HS-27A (cell line): ENCODE measurements at regions not wholly inside any gene's neighbourhood (a gene's known extent, or its start where the extent isn't known, plus 50 kb on each side); places are given as distances from the start of the nearest gene placed in this dataset.

ENCODE experiments used
- DNase-seq: peaks from one replicate; pipeline ENCODE4 v3.0.0-alpha.2; 2012; ENCODE audit warnings: low read depth, missing footprints

GRCh38 chr5:68748101-68748500 is 345.7 kb upstream of the SLC30A5 start:
- no peak for DNase-seq

- DNase-seq, result no peak
Observed at GRCh38 chr5:68749077-68749476, 344.7 kb upstream of the SLC30A5 start.

- no peak for DNase-seq
Observed at GRCh38 chr5:68749631-68750030, 344.2 kb upstream of the SLC30A5 start.

GRCh38 chr5:68751661-68752060 is 342.2 kb upstream of the SLC30A5 start:
- no peak for DNase-seq

- no peak for DNase-seq
Observed at GRCh38 chr5:68754536-68754935, 339.3 kb upstream of the SLC30A5 start.

- no peak for DNase-seq
Observed at GRCh38 chr5:68755293-68755692, 338.5 kb upstream of the SLC30A5 start.

GRCh38 chr5:68757006-68757405 is 336.8 kb upstream of the SLC30A5 start:
- DNase-seq, result no peak

GRCh38 chr5:68757626-68758212 is 336.1 kb upstream of the SLC30A5 start:
- DNase-seq, result no peak

GRCh38 chr5:68759593-68759992 is 334.2 kb upstream of the SLC30A5 start:
- no peak for DNase-seq

- DNase-seq, result no peak
Observed at GRCh38 chr5:68762201-68762600, 331.6 kb upstream of the SLC30A5 start.

- no peak for DNase-seq
Observed at GRCh38 chr5:68766952-68767464, 326.8 kb upstream of the SLC30A5 start.

GRCh38 chr5:68770551-68770950 is 323.3 kb upstream of the SLC30A5 start:
- no peak for DNase-seq

- no peak for DNase-seq
Observed at GRCh38 chr5:68771221-68771620, 322.6 kb upstream of the SLC30A5 start.

GRCh38 chr5:68771732-68772131 is 322.1 kb upstream of the SLC30A5 start:
- DNase-seq, result no peak

- DNase-seq, result no peak
Observed at GRCh38 chr5:68776381-68776780, 317.4 kb upstream of the SLC30A5 start.

GRCh38 chr5:68777135-68777534 is 316.7 kb upstream of the SLC30A5 start:
- DNase-seq, result no peak

GRCh38 chr5:68778484-68778883 is 315.3 kb upstream of the SLC30A5 start:
- no peak for DNase-seq

- DNase-seq, result no peak
Observed at GRCh38 chr5:68780299-68780955, 313.4 kb upstream of the SLC30A5 start.

- no peak for DNase-seq
Observed at GRCh38 chr5:68793074-68793473, 300.7 kb upstream of the SLC30A5 start.

GRCh38 chr5:68793993-68794392 is 299.8 kb upstream of the SLC30A5 start:
- DNase-seq, result no peak

- no peak for DNase-seq
Observed at GRCh38 chr5:68795190-68795589, 298.6 kb upstream of the SLC30A5 start.

GRCh38 chr5:68798877-68799843 is 294.7 kb upstream of the SLC30A5 start:
- no peak for DNase-seq

GRCh38 chr5:68802430-68802829 is 291.4 kb upstream of the SLC30A5 start:
- no peak for DNase-seq
